ENCODE measurements at regions not wholly inside any gene's neighbourhood (a gene's known extent, or its start where the extent isn't known, plus 50 kb on each side); places are given as distances from the start of the nearest gene placed in this dataset.
"Not testable (repeated sequence)": the region's sequence is repeated elsewhere in the genome, so short reads cannot be mapped to it uniquely, and the experiment has no call there.

DNA sequence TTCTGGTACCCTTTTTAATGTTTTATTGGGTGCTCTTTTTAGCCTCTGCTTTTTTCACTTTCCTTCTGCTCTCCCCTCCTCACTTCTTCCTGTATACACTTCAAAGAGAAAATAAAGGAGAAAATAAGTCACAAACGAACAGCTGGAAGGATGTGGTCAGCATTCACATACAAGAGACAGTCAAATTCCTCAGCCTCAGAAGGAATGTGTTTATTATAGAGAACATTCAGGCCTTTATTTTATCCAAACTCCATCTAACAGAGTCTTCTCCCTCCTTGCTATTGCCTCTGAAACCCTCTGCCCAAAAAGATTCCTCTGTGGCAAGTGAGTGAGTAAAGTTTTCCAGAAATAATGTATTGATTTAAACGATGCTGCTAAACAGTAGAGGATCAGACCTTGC is 490.4 kb downstream of the FRK start:
- Mint-ChIP-seq H3K27me3 (ENCODE audit: low read depth) (no peaks in the 10 kb centered on the region), H3K9me3 (ENCODE audit: insufficient read depth) (peaks cover 4% of the 10 kb centered on the region), H3K4me3 (no peak overlapping the region), H3K27ac (no peak overlapping the region), H3K36me3 (ENCODE audit: low read depth) (no peaks in the 10 kb centered on the region), H3K4me1 (ENCODE audit: low read depth) (no peaks in the 10 kb centered on the region)
- POLR2A ChIA-PET, result no interaction called here
- ATAC-seq (no peak), DNase-seq (no peak)
- CTCF ChIA-PET, result no interaction called here

DNA sequence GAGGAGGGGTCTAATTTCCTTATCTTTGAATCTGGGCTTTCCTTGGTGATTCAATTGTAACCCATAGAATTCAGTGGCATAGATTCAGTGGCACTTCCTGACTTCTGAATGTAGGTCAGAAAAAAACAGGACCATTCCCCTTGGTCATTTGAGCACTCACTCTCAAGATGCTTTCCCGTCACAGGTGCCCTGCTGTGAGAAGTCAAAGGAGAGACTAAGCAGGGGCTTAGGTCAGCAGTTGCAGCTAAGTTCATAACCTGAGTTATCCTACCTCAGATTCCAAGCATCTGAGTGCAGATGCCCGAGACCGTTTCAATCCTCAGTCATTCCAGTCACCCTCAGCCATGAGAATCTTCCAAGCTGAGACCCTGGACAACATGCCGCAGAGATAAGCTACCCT is 506.6 kb downstream of the FRK start:
- no peak overlapping the region for H3K4me3 Mint-ChIP-seq
- DNase-seq (no peak), ATAC-seq (no peak)
- H3K4me1 Mint-ChIP-seq (ENCODE audit: low read depth), result no peaks in the 10 kb centered on the region
- H3K27me3 Mint-ChIP-seq (ENCODE audit: low read depth), result no peaks in the 10 kb centered on the region
- no peaks in the 10 kb centered on the region for H3K9me3 Mint-ChIP-seq (ENCODE audit: insufficient read depth)
- ChIA-PET CTCF (no interaction called here), POLR2A (no interaction called here)
- H3K27ac Mint-ChIP-seq, result no peak overlapping the region
- H3K36me3 Mint-ChIP-seq (ENCODE audit: low read depth), result no peaks in the 10 kb centered on the region

DNA sequence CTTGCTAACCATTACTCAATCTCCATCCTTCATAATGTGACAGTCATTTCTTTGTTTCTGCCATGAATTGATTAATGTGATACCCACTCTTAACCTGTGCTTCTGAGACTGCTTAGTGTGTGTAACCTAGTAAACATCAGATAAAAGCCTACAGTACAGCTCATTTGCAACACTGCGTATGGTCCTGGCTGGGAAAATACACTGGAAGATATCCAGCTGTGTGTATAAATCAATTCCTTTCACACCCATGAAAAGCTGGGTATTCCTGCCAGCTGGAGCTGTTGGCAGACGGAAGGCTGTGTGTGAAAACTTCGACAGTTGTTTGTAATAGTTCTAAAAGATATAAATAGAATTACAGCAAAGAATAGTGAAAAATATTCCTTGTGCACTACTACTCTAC is 509.2 kb downstream of the FRK start:
- H3K27me3 Mint-ChIP-seq (ENCODE audit: low read depth), result no peaks in the 10 kb centered on the region
- POLR2A ChIA-PET, result no interaction called here

DNA sequence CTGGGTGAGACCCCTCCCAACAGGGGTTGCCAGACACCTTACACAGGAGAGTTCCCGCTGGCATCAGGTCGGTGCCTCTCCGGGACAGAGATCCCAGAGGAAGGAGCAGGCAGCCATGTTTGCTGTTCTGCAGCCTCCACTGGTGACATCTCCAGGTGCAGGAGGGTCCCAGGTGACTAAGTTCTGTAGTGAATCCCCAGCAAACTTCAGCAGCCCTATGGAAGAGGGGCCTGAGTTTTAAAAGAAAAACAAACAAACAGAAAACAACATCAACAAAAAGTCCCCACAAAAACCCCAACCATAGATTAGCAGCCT is 515.1 kb downstream of the FRK start:
- H3K27me3 Mint-ChIP-seq (ENCODE audit: low read depth), result no peaks in the 10 kb centered on the region
- H3K27ac Mint-ChIP-seq, result no peak overlapping the region
- DNase-seq (no peak), ATAC-seq (no peak)
- H3K36me3 Mint-ChIP-seq (ENCODE audit: low read depth), result no peaks in the 10 kb centered on the region
- CTCF ChIA-PET, result no interaction called here
- POLR2A ChIA-PET, result no interaction called here
- peaks cover 5% of the 10 kb centered on the region for H3K9me3 Mint-ChIP-seq (ENCODE audit: insufficient read depth)
- H3K4me3 Mint-ChIP-seq, result no peak overlapping the region
- H3K4me1 Mint-ChIP-seq (ENCODE audit: low read depth), result no peaks in the 10 kb centered on the region

More for the DNA sequence above, 509.2 kb downstream of the FRK start:
- CTCF ChIA-PET, result no interaction called here
- H3K36me3 Mint-ChIP-seq (ENCODE audit: low read depth), result no peaks in the 10 kb centered on the region
- no peaks in the 10 kb centered on the region for H3K4me1 Mint-ChIP-seq (ENCODE audit: low read depth)
- H3K9me3 Mint-ChIP-seq (ENCODE audit: insufficient read depth), result no peaks in the 10 kb centered on the region
- DNase-seq (no peak), ATAC-seq (no peak)
- no peak overlapping the region for H3K27ac Mint-ChIP-seq
- H3K4me3 Mint-ChIP-seq, result no peak overlapping the region

DNA sequence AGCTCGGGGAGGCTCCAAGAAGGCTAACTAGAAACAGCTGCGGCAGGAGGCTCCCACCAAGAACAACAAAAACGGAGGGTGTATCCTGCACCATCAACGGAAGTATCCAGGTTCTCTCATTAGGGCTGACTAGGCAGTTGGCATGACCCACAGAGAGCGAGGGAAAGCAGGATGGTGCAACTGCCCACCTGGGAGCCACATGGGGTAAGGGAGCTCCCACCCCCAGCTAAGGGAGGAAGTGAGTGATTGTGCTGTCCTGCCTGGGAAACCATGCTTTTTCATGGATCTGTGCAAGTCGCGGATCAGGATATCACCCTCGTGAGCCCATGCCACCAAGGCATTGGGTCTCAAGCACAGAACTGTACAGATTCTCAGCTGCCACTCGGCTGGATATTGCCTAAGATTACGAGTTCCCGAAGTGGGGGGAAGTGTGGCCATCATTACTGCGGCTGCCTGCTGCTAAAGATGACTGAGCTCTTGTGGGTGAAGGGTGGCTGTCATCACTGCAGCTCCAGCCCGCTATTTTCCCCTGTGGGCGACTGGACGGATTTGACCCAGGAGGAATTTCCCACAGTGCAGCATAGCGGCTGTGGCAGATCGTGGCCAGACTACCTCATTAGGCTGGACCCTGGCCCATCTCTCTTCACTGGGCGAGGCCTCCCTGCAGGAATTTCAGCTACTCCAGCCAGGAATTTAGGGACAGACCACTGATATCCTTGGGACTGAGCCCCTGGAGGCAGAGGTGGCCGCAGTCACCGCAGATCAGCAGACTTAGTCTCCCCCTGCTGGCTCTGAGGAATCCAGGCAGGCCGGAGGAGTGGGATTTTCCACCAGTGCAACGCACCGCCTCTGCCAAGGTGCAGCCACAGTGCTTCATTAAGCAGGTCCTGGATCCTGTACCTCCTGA is 515.7 kb downstream of the FRK start:
- CTCF ChIA-PET, result interaction anchor here (0.6 kb wide), 1 partner anchor 31 kb away, joined by 3 read pairs; no protein-coding TSS in a partner anchor
- ATAC-seq (no peak), DNase-seq (no peak)
- no peak overlapping the region for H3K27ac Mint-ChIP-seq
- no peak overlapping the region for H3K4me3 Mint-ChIP-seq
- no peaks in the 10 kb centered on the region for H3K4me1 Mint-ChIP-seq (ENCODE audit: low read depth)
- POLR2A ChIA-PET, result no interaction called here
- H3K9me3 Mint-ChIP-seq (ENCODE audit: insufficient read depth), result peaks cover 5% of the 10 kb centered on the region
- H3K36me3 Mint-ChIP-seq (ENCODE audit: low read depth), result no peaks in the 10 kb centered on the region
- no peaks in the 10 kb centered on the region for H3K27me3 Mint-ChIP-seq (ENCODE audit: low read depth)

DNA sequence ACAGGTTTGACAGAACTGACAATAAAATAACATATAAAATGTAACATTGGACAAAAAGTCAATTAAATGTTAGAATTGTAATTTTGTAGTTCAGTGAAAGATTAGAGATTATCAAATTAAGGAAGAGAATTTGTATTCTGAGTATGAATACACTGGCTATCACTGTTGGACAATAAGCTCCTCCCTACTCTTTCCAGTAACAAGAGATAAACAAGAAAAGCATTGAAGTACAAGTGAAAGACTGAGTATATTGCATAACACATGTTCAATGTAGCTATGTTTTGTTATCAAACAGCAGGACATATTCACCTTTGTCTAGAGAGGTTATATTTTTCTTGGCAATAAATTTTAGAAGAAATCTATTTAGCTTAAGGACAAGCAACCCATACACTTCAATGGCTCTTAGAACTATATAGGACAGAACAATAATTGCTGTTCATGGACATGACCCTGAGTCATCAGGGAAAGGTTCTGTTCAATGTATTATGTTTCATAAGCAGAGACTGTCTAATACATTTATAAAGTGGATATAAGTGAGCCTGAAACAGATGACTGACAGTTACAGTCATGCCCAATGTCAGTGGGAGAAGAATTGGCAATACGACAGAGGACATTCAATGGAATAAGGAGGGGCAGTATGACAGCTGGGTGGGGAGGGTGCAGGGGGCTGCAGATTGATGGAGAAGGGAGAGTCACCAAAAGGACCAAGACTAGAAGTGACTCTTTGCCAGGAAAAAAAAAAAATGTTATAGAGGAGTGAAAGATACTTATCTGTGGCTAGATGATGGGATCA is 520.4 kb downstream of the FRK start:
- no peak for DNase-seq
- H3K4me3 Mint-ChIP-seq, result no peak overlapping the region
- no peaks in the 10 kb centered on the region for H3K4me1 Mint-ChIP-seq (ENCODE audit: low read depth)
- POLR2A ChIA-PET, result no interaction called here
- no peak overlapping the region for H3K27ac Mint-ChIP-seq
- H3K9me3 Mint-ChIP-seq (ENCODE audit: insufficient read depth), result no peaks in the 10 kb centered on the region
- CTCF ChIA-PET, result no interaction called here
- no peaks in the 10 kb centered on the region for H3K36me3 Mint-ChIP-seq (ENCODE audit: low read depth)
- no peak for ATAC-seq
- H3K27me3 Mint-ChIP-seq (ENCODE audit: low read depth), result no peaks in the 10 kb centered on the region

DNA sequence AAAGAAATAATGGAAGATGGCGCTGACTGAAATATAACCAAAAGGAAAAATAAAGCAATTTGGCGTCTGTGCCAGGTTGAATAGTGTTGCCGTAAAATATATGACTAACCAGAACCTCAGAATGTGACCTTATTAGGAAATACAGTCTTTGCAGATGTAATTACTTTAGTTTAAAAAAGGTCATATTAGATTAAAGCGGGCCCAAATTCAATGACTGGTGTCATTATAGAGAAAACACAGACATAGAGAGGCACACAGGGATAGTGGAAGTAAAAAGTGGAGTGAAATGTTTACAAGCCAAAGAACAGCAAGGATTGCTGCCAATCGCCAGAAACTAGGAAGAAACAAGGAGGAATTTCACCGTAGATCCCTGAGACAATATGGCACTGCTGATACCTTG is 521.2 kb downstream of the FRK start:
- H3K4me3 Mint-ChIP-seq, result no peak overlapping the region
- CTCF ChIA-PET, result no interaction called here
- no peaks in the 10 kb centered on the region for H3K36me3 Mint-ChIP-seq (ENCODE audit: low read depth)
- H3K27ac Mint-ChIP-seq, result no peak overlapping the region
- POLR2A ChIA-PET, result no interaction called here
- H3K27me3 Mint-ChIP-seq (ENCODE audit: low read depth), result no peaks in the 10 kb centered on the region
- ATAC-seq, result no peak
- no peaks in the 10 kb centered on the region for H3K9me3 Mint-ChIP-seq (ENCODE audit: insufficient read depth)
- no peaks in the 10 kb centered on the region for H3K4me1 Mint-ChIP-seq (ENCODE audit: low read depth)
- DNase-seq, result no peak

DNA sequence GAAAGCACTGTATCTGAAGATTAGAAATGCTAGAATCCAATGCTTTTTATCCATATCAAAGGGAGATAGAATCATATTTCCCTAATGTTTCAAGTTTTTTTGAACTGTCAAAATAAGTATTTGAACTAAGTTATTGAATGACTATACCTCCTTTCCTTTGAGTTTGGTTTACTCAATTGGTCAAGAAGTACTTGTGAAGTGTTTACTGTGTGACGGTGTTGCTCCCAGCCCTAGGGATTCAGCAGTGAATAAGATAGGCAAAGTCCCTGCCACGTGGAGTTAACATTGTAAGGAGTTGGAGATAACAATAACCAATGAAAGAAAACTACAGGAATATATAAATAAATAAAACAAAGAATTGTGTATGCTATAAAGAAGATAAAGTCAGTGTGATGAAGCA is 535.9 kb downstream of the FRK start:
- no peaks in the 10 kb centered on the region for H3K4me1 Mint-ChIP-seq (ENCODE audit: low read depth)
- DNase-seq, result no peak
- H3K36me3 Mint-ChIP-seq (ENCODE audit: low read depth), result no peaks in the 10 kb centered on the region
- POLR2A ChIA-PET, result no interaction called here
- no peaks in the 10 kb centered on the region for H3K9me3 Mint-ChIP-seq (ENCODE audit: insufficient read depth)
- no peaks in the 10 kb centered on the region for H3K27me3 Mint-ChIP-seq (ENCODE audit: low read depth)
- CTCF ChIA-PET, result no interaction called here
- H3K4me3 Mint-ChIP-seq, result no peak overlapping the region
- ATAC-seq, result no peak
- no peak overlapping the region for H3K27ac Mint-ChIP-seq

DNA sequence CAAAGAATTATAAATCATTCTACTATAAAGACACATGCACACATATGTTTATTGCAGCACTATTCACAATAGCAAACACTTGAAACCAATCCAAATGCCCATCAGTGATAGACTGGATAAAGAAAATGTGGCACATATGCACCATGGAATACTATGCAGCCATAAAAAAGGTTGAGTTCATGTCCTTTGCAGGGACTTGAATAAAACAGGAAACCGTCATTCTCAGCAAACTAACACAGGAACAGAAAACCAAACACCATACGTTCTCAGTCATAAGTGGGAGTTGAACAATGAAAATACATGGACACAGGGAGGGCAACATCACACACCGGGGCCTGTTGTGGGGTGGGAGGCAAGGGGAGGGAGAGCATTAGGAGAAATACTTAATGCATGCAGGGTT is 538.9 kb downstream of the FRK start:
- ATAC-seq; H3K27me3 Mint-ChIP-seq (ENCODE audit: low read depth); CTCF ChIA-PET; H3K27ac Mint-ChIP-seq; POLR2A ChIA-PET; H3K4me1 Mint-ChIP-seq (ENCODE audit: low read depth); DNase-seq; H3K4me3 Mint-ChIP-seq; H3K36me3 Mint-ChIP-seq (ENCODE audit: low read depth): not testable (repeated sequence)
- peaks cover 10% of the 10 kb centered on the region for H3K9me3 Mint-ChIP-seq (ENCODE audit: insufficient read depth)

DNA sequence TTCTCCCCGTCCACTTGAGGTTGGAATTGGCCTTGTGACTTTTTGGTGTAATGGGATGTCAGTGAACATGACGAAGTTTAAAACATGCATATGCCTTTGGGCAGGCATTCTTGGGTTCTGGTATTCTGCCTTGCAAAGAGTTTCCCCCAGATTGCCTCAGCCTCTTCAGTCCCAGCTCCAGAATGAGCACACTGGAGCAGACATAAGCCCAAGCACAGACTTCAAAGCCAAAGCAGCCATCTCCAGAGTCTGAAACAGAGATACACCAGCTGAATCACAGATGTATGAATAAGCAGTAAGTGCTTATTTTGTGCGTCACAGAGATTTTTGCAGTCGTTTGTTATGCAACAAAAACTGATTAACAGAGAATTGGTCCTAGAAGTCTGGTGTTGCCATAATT is 546.0 kb downstream of the FRK start:
- Mint-ChIP-seq H3K36me3 (ENCODE audit: low read depth) (no peaks in the 10 kb centered on the region), H3K4me1 (ENCODE audit: low read depth) (no peaks in the 10 kb centered on the region), H3K4me3 (no peak overlapping the region), H3K27ac (no peak overlapping the region), H3K27me3 (ENCODE audit: low read depth) (no peaks in the 10 kb centered on the region), H3K9me3 (ENCODE audit: insufficient read depth) (peaks cover 16% of the 10 kb centered on the region)
- ATAC-seq (no peak), DNase-seq (no peak)
- ChIA-PET CTCF (no interaction called here), POLR2A (no interaction called here)

DNA sequence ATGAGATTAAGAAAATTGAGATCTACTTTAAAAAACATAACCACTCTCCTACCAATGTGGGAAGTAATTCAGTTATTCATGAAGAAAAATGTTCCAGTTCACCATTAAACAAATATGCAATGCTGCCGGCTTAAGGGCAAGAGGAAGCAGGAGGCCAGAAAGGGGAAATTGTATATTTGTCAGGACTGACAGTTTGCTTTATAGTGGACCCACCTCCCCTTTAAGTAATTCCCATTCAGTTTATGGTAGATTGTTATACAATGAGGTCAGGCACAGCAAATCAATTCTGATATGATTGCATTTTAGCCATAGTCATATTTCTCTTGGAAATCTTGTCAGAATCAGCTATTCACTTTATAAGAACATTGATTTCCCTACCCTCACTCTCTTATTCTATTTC is 547.8 kb downstream of the FRK start:
- Mint-ChIP-seq H3K4me1 (ENCODE audit: low read depth) (no peaks in the 10 kb centered on the region), H3K4me3 (no peak overlapping the region), H3K27me3 (ENCODE audit: low read depth) (no peaks in the 10 kb centered on the region), H3K27ac (no peak overlapping the region), H3K9me3 (ENCODE audit: insufficient read depth) (peaks cover 6% of the 10 kb centered on the region), H3K36me3 (ENCODE audit: low read depth) (no peaks in the 10 kb centered on the region)
- DNase-seq, result no peak
- ChIA-PET CTCF (no interaction called here), POLR2A (no interaction called here)
- no peak for ATAC-seq

DNA sequence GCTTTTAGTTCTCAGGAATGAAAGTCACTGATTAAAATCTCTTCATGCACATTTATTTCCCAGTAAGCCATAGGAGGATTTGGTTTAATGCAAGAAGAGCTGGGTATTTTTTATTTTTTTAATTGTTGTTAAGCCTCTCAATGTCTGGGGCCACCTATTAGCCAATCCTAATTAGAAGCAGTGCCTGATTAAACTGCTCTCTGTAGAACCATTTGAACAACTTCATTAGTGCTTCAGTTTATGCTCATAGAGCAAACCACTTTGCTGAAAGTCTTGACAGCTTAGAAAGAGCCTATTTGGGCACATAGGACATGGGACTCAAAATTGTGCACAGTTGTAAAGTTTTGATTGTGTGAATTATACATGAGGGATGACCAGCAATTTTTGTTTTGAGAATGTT is 548.9 kb downstream of the FRK start:
- DNase-seq (no peak), ATAC-seq (no peak)
- Mint-ChIP-seq H3K27me3 (ENCODE audit: low read depth) (no peaks in the 10 kb centered on the region), H3K36me3 (ENCODE audit: low read depth) (no peaks in the 10 kb centered on the region), H3K27ac (no peak overlapping the region), H3K9me3 (ENCODE audit: insufficient read depth) (peaks cover 6% of the 10 kb centered on the region), H3K4me1 (ENCODE audit: low read depth) (no peaks in the 10 kb centered on the region), H3K4me3 (no peak overlapping the region)
- ChIA-PET CTCF (no interaction called here), POLR2A (no interaction called here)

DNA sequence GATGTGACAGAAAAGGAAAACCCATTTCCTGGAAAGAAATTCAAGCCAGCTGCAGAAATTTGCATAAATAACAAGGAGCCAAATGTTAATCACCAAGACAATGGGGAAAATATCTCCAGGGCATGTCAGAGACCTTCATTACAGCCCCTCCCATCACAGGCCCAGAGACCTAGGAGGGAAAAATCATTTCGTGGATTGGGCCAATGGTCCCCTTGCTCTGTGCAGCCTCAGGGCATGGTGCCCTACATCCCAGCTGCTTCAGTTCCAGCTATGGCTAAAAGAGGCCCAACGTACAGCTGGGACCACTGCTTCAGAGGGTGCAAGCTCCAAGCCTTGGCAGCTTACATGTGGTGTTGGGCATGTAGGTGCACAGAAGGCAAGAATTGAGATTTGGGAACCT is 558.3 kb downstream of the FRK start:
- H3K9me3 Mint-ChIP-seq (ENCODE audit: insufficient read depth); H3K36me3 Mint-ChIP-seq (ENCODE audit: low read depth); CTCF ChIA-PET; H3K27me3 Mint-ChIP-seq (ENCODE audit: low read depth); ATAC-seq; H3K4me1 Mint-ChIP-seq (ENCODE audit: low read depth); POLR2A ChIA-PET; H3K27ac Mint-ChIP-seq; DNase-seq; H3K4me3 Mint-ChIP-seq: not testable (repeated sequence)

All from activated CD8-positive, alpha-beta T cell treated with anti-CD3 and anti-CD28 coated beads, Interleukin-2, amount 10 ng/mL, durations not matched to agents 7 days and 5 days (primary cell).